Stimulated activated CD4-positive, alpha-beta T cell treated with anti-CD3 and anti-CD28 coated beads, Interleukin-4, amount 100 ng/mL, for 1 hour (primary cell): ENCODE measurements at regions not wholly inside any gene's neighbourhood (a gene's known extent, or its start where the extent isn't known, plus 50 kb on each side); places are given as distances from the start of the nearest gene placed in this dataset.
"Not testable (repeated sequence)": the region's sequence is repeated elsewhere in the genome, so short reads cannot be mapped to it uniquely, and the experiment has no call there.

Source experiments
- DNase-seq: peaks from one replicate; pipeline ENCODE4 v3.0.0-alpha.2; 2020

GRCh38 chr6:33892581-33893346 is 89.0 kb upstream of the MLN start:
- DNase-seq = no peak

- no peak for DNase-seq
These were observed 84.9 kb upstream of the MLN start for GRCh38 chr6:33888664-33889200.

GRCh38 chr6:33888183-33888582 is 84.4 kb upstream of the MLN start:
- no peak for DNase-seq

- no peak for DNase-seq
These were observed 82.9 kb upstream of the MLN start for GRCh38 chr6:33886673-33887144.

- DNase-seq = no peak
These were observed 81.6 kb upstream of the MLN start for GRCh38 chr6:33885132-33886057.

GRCh38 chr6:33883621-33884020 is 79.8 kb upstream of the MLN start:
- DNase-seq = not testable (repeated sequence)

- DNase-seq = no peak
These were observed 78.4 kb upstream of the MLN start for GRCh38 chr6:33882154-33882553.

GRCh38 chr6:33880766-33881165 is 77.0 kb upstream of the MLN start:
- DNase-seq = no peak

- no peak for DNase-seq
These were observed 76.4 kb upstream of the MLN start for GRCh38 chr6:33880104-33880678.

GRCh38 chr6:33878562-33878961 is 74.8 kb upstream of the MLN start:
- DNase-seq = no peak

GRCh38 chr6:33877982-33878535 is 74.3 kb upstream of the MLN start:
- DNase-seq = no peak

GRCh38 chr6:33875696-33876095 is 71.9 kb upstream of the MLN start:
- DNase-seq = no peak

- DNase-seq = no peak
These were observed 71.4 kb upstream of the MLN start for GRCh38 chr6:33875141-33875581.

GRCh38 chr6:33874136-33874760 is 70.4 kb upstream of the MLN start:
- DNase-seq = no peak

GRCh38 chr6:33872761-33873160 is 69.0 kb upstream of the MLN start:
- no peak for DNase-seq

- no peak for DNase-seq
These were observed 66.1 kb upstream of the MLN start for GRCh38 chr6:33869826-33870423.

GRCh38 chr6:33869121-33869520 is 65.3 kb upstream of the MLN start:
- no peak for DNase-seq

- DNase-seq = no peak
These were observed 64.3 kb upstream of the MLN start for GRCh38 chr6:33868141-33868540.

- no peak for DNase-seq
These were observed 61.8 kb upstream of the MLN start for GRCh38 chr6:33865478-33866077.

- no peak for DNase-seq
These were observed 60.1 kb upstream of the MLN start for GRCh38 chr6:33863723-33864440.

GRCh38 chr6:33863084-33863483 is 59.3 kb upstream of the MLN start:
- no peak for DNase-seq
